Stimulated activated naive B cell treated with anti-CD40 and anti-IgM and Interleukin-4, amounts not matched to agents 10 μg/mL and 1 μg/mL and 100 μg/mL, for 72 hours (primary cell): ENCODE measurements at regions not wholly inside any gene's neighbourhood (a gene's known extent, or its start where the extent isn't known, plus 50 kb on each side); places are given as distances from the start of the nearest gene placed in this dataset.
A peak's percentile ranks its signal among the peaks of the same experiment; 100 is the strongest.

Experiments
- ATAC-seq, 2 donors: fragments of 150-1000 bp; cut with Tn5 transposase; replicated peaks; 2 replicates each; pipeline ENCODE4 v1.10.0; 2021; ENCODE audit warnings: moderate library complexity in 1 of 2
- DNase-seq: peaks from one replicate; pipeline ENCODE4 v3.0.0; 2021
- H3K27ac Mint-ChIP-seq: one replicate; pipeline ENCODE4 v1.8.0; 2022; ENCODE audit warnings: mild to moderate bottlenecking, mixed read lengths
- H3K27me3 Mint-ChIP-seq, 2 donors: one replicate each; pipeline ENCODE4 v1.8.0; 2022; ENCODE audit warnings: mixed read lengths in 2 of 2
- H3K36me3 Mint-ChIP-seq, 2 donors: one replicate each; pipeline ENCODE4 v1.8.0; 2022; ENCODE audit warnings: mixed read lengths in 2 of 2, mild to moderate bottlenecking in 1 of 2
- H3K4me1 Mint-ChIP-seq, 2 donors: one replicate each; pipeline ENCODE4 v1.8.0; 2022; ENCODE audit warnings: mixed read lengths in 2 of 2, mild to moderate bottlenecking in 1 of 2
- H3K4me3 Mint-ChIP-seq, 2 donors: one replicate each; pipeline ENCODE4 v1.8.0; 2022; ENCODE audit warnings: mild to moderate bottlenecking in 2 of 2, mixed read lengths in 2 of 2, moderate library complexity in 1 of 2
- H3K9me3 Mint-ChIP-seq, 2 donors: one replicate each; pipeline ENCODE4 v1.8.0; 2022; ENCODE audit warnings: mixed read lengths in 2 of 2, mild to moderate bottlenecking in 1 of 2

DNA sequence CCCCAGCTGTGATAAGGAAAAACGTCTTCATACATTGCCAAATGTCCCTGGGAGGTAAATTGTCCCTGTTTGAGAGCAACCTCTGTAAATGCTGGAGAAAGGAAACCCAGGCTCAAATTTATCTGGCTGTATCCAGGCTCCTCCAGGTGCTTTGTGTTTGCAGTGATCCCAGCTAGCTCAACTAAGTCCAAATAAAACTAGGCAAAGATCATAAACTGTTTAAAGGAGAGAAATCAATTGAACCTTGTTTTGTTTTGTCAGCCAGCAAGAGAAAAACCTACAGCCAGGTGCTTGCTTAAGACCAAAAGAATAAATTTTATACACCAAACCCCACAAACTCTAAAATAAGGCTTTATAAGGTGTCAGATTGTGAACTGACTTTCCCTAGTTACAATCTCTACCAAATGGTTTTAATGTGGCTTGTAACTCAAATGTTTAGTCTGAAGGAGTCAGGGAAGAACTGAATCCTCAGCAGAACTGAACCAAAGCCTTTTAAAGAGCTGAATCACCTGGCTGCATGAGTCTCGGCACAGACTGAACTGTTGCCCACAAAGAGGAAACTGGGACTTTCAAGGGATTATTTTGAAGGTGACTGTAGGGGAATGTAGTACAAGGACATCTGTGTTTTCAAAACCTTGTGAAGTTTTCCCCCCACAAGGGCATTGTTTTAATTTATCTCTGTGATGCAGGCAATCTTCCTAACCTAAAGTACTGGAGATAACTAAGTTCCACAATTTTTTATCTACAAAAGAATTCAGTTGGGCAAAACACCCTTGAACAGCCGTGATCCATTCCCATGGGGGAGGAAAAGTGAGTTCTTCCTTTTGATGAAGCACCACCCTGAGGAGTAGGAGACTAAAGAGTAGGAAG, 201.7 kb upstream of the TARS1 start:
- Mint-ChIP-seq H3K36me3 (no peaks in the 10 kb centered on the region), H3K4me3 (no peak overlapping the region), H3K27me3 (no peaks in the 10 kb centered on the region), H3K4me1 (peaks cover 32 to 62% of the 10 kb centered on the region in 2 donors), H3K9me3 (peaks cover 0 to 4% of the 10 kb centered on the region in 2 donors), H3K27ac (no peak overlapping the region)
- ATAC-seq = peak; percentile 45 to 60
- DNase-seq = no peak

DNA sequence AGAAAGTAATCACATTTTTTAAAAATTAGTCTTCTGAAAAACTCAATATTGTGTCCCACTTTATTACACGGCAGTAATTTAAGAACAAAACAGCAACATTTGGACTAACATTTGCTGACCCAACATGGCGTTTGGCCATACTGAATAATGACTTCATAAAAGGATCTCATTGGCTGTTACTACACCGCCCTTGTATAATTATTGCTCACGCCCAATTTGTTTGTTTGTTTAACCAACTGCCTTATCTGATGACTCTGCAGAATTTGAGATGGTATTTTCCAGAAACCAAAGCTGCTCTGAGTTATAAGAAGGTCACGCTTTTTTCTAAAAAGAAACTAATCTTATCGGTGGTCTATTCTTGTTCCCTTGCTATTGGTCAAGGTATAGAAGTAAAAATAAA, 200.2 kb upstream of the TARS1 start:
- peaks cover 0 to 3% of the 10 kb centered on the region in 2 donors for H3K9me3 Mint-ChIP-seq
- DNase-seq (no peak), ATAC-seq (no peak)
- no peaks in the 10 kb centered on the region for H3K36me3 Mint-ChIP-seq
- peaks cover 28 to 52% of the 10 kb centered on the region in 2 donors for H3K4me1 Mint-ChIP-seq
- no peak overlapping the region for H3K4me3 Mint-ChIP-seq
- H3K27me3 Mint-ChIP-seq = no peaks in the 10 kb centered on the region
- H3K27ac Mint-ChIP-seq = no peak overlapping the region

DNA sequence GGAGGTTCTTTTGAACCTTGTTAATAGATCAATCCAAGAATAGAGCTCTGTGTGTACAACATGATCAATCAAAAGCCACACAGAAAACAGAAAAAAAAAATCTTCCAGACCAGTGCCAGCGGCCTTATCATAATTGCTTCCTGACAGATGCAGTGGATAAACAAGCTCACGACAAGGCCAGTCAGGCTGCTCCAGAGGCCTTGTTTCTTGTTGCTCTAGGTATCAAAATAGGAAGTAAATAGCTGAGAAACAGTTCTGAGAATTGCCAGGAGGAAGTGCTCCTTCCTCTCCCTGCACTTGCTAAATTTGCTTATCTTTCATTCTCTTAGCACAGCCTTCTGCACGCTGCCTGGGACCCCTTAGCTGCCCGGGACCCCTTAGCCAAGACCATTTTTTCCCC, 199.0 kb upstream of the TARS1 start:
- Mint-ChIP-seq H3K27me3 (no peaks in the 10 kb centered on the region), H3K9me3 (peaks cover 0 to 3% of the 10 kb centered on the region in 2 donors), H3K4me1 (peaks cover 19 to 40% of the 10 kb centered on the region in 2 donors), H3K27ac (peak overlapping the region; percentile 85), H3K36me3 (no peaks in the 10 kb centered on the region), H3K4me3 (no peak overlapping the region)
- DNase-seq (peak; percentile 1), ATAC-seq (peak; percentile 83 to 85)

DNA sequence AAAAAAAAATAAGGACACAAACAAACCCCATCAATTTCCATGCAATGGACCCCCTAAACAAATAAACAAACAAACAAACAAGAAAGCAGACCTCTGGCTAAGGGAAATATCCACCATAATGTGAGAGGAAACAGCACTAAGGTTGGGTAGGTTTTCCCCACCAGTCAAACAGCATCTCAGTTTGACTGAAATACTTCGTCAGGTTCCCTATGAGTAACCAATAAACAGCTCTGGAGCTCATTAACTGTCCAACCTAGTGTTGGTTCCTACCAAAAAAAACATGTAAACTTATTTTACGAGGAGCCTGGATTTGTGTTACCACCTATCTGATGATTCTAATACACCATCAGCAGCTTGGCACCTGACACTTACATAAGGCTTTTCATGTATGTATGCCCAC, 198.5 kb upstream of the TARS1 start:
- DNase-seq (no peak), ATAC-seq (peak in 1 of 2 donors; percentile 58)
- H3K27ac Mint-ChIP-seq = no peak overlapping the region
- H3K4me3 Mint-ChIP-seq = no peak overlapping the region
- H3K9me3 Mint-ChIP-seq = peaks cover 0 to 2% of the 10 kb centered on the region in 2 donors
- no peaks in the 10 kb centered on the region for H3K27me3 Mint-ChIP-seq
- H3K36me3 Mint-ChIP-seq = no peaks in the 10 kb centered on the region
- H3K4me1 Mint-ChIP-seq = peaks cover 16 to 35% of the 10 kb centered on the region in 2 donors

DNA sequence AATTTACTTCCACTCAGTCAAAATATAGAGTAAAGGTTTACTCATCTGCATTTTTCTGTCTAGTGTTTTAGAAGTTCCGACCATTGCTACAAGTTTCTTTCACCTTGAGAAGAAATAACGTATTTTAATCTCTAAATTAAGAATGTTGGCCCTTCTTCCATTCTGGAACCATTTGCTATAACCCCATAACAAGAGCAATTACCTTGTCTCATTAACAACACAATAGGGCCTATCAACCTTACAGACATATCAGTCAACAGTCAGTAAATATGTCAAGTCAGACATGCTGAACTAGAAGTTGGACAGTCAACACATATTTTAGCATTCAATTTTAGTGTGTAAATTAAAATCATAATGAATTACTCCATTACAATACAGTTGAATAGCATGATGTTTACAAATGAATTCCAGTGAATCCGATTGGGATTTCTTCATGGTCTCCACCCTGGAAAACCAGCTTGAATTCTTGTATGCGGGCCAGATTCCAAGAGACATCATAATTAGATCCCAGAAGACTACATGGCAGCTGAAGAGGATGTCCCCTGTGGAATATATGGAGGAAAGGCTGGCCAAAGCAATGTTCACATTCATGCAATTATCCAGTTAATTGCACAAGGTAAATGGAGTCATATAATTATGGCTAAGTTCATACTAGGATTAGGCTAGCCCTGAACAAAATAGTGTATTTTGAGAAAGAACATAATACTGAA, 196.2 kb upstream of the TARS1 start:
- Mint-ChIP-seq H3K4me3 (no peak overlapping the region), H3K36me3 (no peaks in the 10 kb centered on the region), H3K27ac (no peak overlapping the region), H3K27me3 (no peaks in the 10 kb centered on the region), H3K9me3 (no peaks in the 10 kb centered on the region), H3K4me1 (peaks cover 10 to 19% of the 10 kb centered on the region in 2 donors)
- DNase-seq = no peak
- ATAC-seq = no peak

DNA sequence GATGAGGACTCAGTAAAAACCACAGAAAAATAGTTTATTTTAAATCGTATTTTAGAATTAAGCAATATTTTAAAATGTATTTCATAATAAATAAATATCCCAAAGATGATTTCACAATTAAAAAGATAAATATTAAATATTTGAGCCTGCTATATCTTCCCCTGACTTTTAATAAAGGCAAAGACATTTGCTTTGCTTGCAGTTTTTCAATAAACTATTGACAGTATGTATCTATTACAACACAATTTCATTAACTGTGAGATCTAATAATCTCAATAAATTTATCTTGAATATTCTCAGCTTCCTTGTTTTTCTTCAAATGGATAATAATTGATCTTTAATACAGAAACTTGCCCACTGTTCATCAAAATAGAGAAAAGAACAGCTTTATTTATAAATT, 186.2 kb upstream of the TARS1 start:
- no peaks in the 10 kb centered on the region for H3K4me1 Mint-ChIP-seq
- H3K27ac Mint-ChIP-seq = no peak overlapping the region
- ATAC-seq = no peak
- no peak for DNase-seq
- peaks cover 0 to 5% of the 10 kb centered on the region in 2 donors for H3K27me3 Mint-ChIP-seq
- H3K9me3 Mint-ChIP-seq = no peaks in the 10 kb centered on the region
- H3K36me3 Mint-ChIP-seq = no peaks in the 10 kb centered on the region
- H3K4me3 Mint-ChIP-seq = no peak overlapping the region

DNA sequence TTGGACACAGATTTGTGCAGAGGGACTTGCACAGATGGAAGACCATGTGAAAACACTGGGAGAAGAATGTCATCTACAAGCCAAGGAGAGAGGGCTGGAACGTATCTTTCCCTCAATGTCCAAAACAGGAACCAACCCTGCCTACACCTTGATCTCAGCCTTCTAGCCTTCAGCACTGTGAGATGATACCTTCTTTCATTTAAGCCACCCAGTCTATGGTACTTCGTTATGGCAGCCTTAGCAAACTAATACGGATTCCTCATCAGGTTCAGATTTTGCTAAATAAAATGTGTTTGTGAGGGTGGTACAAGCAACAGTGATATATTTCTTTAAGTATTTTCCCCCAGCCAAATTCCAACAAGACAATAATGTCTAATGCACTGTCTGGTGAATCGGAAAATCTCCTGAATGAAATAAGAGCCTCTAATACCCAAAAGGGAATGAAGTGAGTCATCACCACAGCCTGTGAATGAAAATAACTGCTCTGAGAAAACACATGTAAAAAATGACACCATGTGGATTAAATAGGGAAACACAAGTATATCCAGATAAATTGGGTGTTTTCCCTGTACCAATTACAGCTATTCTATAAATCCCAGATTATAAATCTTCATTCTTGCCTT, 182.8 kb upstream of the TARS1 start:
- Mint-ChIP-seq H3K27me3 (peaks cover 0 to 5% of the 10 kb centered on the region in 2 donors), H3K27ac (no peak overlapping the region), H3K4me1 (no peaks in the 10 kb centered on the region), H3K4me3 (no peak overlapping the region), H3K9me3 (no peaks in the 10 kb centered on the region), H3K36me3 (no peaks in the 10 kb centered on the region)
- ATAC-seq = no peak
- DNase-seq = no peak

DNA sequence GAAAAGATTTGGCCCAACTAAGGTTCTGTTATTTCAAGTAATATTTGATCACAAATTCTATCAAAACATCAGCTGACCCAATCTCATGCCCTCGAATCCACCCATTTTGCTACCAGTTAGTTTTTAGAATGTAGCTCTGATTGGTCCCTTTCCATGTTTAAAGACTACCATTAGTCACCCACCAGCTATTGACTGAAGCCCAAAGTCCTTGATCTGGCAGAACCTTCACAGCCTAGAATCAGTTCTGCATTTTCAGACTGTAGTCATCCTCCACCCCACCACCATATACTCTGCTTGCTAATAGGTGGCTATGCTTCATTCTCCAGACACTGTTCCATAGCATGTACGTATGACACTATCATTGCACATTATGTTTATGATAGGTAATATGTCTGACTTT, 182.2 kb upstream of the TARS1 start:
- ATAC-seq = peak; percentile 27 to 47
- Mint-ChIP-seq H3K4me3 (no peak overlapping the region), H3K27ac (no peak overlapping the region)

DNA sequence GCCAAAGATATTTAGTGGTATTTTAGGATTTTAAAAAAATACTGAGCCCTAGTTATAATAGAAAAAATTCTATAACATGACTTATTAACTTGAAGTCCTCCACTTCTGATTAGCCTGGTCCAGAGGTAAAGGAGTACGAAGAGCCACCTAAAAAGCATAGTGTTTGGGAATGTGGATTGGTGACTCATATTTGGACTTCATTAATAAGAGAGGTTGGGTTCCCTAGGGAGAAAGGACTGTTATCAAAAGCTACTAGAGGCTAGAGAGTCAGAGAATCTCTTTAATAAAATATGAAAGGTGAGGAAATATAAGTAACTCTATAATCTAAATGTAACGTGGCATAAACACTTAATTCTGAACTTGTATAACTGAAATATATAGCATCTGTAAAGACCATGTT, 180.7 kb upstream of the TARS1 start:
- ATAC-seq = no peak
- H3K27me3 Mint-ChIP-seq = peaks cover 0 to 5% of the 10 kb centered on the region in 2 donors
- H3K4me3 Mint-ChIP-seq = no peak overlapping the region
- peaks cover 2 to 4% of the 10 kb centered on the region in 2 donors for H3K36me3 Mint-ChIP-seq
- DNase-seq = no peak
- peaks cover 11 to 16% of the 10 kb centered on the region in 2 donors for H3K9me3 Mint-ChIP-seq
- no peaks in the 10 kb centered on the region for H3K4me1 Mint-ChIP-seq
- no peak overlapping the region for H3K27ac Mint-ChIP-seq

More for the DNA sequence above, 182.2 kb upstream of the TARS1 start:
- Mint-ChIP-seq H3K27me3 (peaks cover 0 to 5% of the 10 kb centered on the region in 2 donors), H3K36me3 (no peaks in the 10 kb centered on the region), H3K4me1 (no peaks in the 10 kb centered on the region), H3K9me3 (peaks cover 2 to 3% of the 10 kb centered on the region in 2 donors)
- no peak for DNase-seq

DNA sequence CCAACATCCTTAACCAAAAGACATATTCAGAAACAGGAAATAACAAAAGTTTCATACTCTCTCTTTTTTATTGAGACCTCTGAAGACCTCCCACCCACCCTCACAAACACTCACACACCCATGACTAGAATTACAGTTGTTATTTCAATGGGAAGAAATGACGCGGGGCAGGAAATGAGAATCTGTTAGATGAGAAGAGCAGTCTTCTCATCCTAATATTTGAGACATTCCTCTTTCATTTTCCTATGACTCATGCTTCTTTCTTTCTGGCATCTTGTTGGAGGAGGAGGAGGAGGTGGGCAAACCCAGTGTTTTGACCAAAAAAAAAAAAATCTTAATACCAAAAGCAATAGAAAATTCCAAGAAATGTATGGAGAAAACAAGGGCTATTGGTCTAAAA, 179.5 kb upstream of the TARS1 start:
- Mint-ChIP-seq H3K36me3 (peaks cover 2 to 4% of the 10 kb centered on the region in 2 donors), H3K4me3 (no peak overlapping the region), H3K9me3 (peaks cover 11 to 16% of the 10 kb centered on the region in 2 donors), H3K27me3 (peaks cover 0 to 5% of the 10 kb centered on the region in 2 donors), H3K4me1 (no peaks in the 10 kb centered on the region), H3K27ac (no peak overlapping the region)
- ATAC-seq (no peak), DNase-seq (no peak)

DNA sequence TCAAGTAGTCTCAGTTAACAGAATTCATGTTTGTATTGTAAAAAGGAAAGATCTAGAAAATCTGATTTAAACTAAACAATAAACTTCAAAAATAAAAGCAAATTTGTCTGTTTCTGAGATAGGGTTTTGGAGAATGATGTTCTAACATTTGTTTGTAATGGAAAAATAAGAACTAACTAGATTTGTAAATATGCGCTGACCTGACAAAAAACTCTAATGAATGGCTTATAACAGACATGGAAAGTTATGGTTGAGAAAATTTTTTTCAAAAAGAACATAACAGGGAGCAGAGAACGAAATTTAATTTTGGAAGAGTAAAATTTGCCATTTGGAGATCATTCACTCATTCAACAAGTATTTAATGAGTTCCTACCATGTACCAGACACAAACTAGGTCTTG, 179.0 kb upstream of the TARS1 start:
- peaks cover 2 to 4% of the 10 kb centered on the region in 2 donors for H3K36me3 Mint-ChIP-seq
- H3K4me1 Mint-ChIP-seq = no peaks in the 10 kb centered on the region
- H3K4me3 Mint-ChIP-seq = no peak overlapping the region
- no peak for DNase-seq
- peaks cover 0 to 5% of the 10 kb centered on the region in 2 donors for H3K27me3 Mint-ChIP-seq
- no peak for ATAC-seq
- H3K9me3 Mint-ChIP-seq = peaks cover 11 to 16% of the 10 kb centered on the region in 2 donors
- H3K27ac Mint-ChIP-seq = no peak overlapping the region

DNA sequence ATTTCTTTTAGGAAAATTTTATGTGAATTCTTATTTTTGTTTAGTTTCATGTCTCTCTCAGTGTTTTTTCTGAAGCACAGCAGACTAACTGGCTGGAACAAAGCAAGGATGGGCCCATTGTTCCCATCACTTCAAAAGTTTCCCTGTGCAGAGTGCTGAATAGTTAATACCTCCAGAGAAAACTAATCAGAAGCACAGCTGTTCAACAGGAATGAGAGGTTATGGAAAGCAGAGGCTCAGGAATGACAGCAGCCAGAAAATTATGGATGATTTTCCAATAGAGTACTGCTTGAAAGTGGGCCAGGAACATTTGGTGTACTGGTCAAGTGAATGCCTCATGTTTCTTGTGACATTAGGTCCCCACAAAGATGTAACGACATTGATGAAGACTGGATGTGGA, 173.0 kb upstream of the TARS1 start:
- H3K36me3 Mint-ChIP-seq = peaks cover 2 to 4% of the 10 kb centered on the region in 2 donors
- no peak overlapping the region for H3K4me3 Mint-ChIP-seq
- no peaks in the 10 kb centered on the region for H3K4me1 Mint-ChIP-seq
- no peak for ATAC-seq
- no peaks in the 10 kb centered on the region for H3K27me3 Mint-ChIP-seq
- no peak overlapping the region for H3K27ac Mint-ChIP-seq
- H3K9me3 Mint-ChIP-seq = peaks cover 11 to 16% of the 10 kb centered on the region in 2 donors
- no peak for DNase-seq

DNA sequence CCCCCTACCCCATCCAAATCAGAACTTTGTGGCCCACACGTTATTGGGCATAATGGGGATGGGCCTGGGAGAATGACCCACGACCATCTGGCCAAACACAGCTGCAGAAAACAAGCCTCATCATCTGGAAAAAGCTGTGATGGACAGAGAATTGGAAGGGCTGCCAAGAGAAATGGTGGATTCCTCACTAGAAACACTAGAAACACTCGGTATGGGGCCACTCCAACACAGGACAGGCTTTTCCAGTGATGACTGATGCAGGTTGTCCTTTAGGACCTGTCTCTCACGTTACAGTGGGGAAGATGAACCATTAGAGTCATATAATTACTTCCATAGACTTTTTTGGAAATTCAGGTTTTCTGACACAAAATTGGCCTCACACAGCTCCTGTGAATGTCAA, 172.4 kb upstream of the TARS1 start:
- no peak overlapping the region for H3K27ac Mint-ChIP-seq
- DNase-seq (no peak), ATAC-seq (no peak)
- no peaks in the 10 kb centered on the region for H3K27me3 Mint-ChIP-seq
- H3K9me3 Mint-ChIP-seq = peaks cover 11 to 15% of the 10 kb centered on the region in 2 donors
- no peaks in the 10 kb centered on the region for H3K4me1 Mint-ChIP-seq
- peaks cover 2 to 4% of the 10 kb centered on the region in 2 donors for H3K36me3 Mint-ChIP-seq
- H3K4me3 Mint-ChIP-seq = no peak overlapping the region

DNA sequence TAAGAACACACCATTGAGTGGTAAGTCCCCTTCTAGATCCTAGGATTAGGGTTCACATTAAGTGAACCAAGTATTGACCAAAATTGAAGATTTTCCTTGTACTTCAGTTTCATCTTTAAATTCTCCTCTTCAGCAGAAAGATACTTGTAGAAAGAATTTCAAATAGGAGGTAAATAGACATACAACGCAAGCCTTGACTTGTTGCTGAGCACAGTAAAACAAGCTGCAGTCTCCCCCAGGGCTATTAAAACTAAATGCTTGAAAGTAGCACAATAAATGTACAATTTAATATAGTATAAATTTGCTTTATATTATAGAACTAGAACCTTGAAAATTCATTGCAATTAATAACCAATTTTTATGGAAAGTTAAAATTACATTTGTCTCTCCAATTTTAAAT, 170.1 kb upstream of the TARS1 start:
- no peak for DNase-seq
- Mint-ChIP-seq H3K9me3 (no peaks in the 10 kb centered on the region), H3K36me3 (no peaks in the 10 kb centered on the region), H3K4me3 (no peak overlapping the region), H3K27me3 (no peaks in the 10 kb centered on the region), H3K27ac (no peak overlapping the region), H3K4me1 (no peaks in the 10 kb centered on the region)
- no peak for ATAC-seq
